Naive thymus-derived CD8-positive, alpha-beta T cell (primary cell): ENCODE measurements at regions not wholly inside any gene's neighbourhood (a gene's known extent, or its start where the extent isn't known, plus 50 kb on each side); places are given as distances from the start of the nearest gene placed in this dataset.
"Not testable (repeated sequence)": the region's sequence is repeated elsewhere in the genome, so short reads cannot be mapped to it uniquely, and the experiment has no call there.

Experiments
- ATAC-seq, 2 donors: fragments of 150-1000 bp; cut with Tn5 transposase in 1 of 2; sonication (Bioruptor Pico), chemical (Tn5 transposase) in 1 of 2; 1 replicate in 1 of 2; 2 replicates in 1 of 2; pipeline ENCODE4 v1.10.0; 2021; ENCODE audit warnings: mild to moderate bottlenecking in 2 of 2, moderate library complexity in 2 of 2
- POLR2A ChIA-PET: fragments of 350-600 bp; sonication (Branson Sonifier 250); formaldehyde crosslinking; loops from one replicate; lab custom pipeline; 2021; ENCODE audit warnings: antibody characterized with exemption; lab: Charles Lee
- DNase-seq, 10 donors: peaks; one replicate each; pipeline versions ENCODE4 v3.0.0 to v3.0.0-alpha.2; 2020 to 2022
- H3K27ac Mint-ChIP-seq, 10 donors: one replicate each; pipeline ENCODE4 v1.8.0; 2020 to 2022; ENCODE audit warnings: mild to moderate bottlenecking in 10 of 10, mixed read lengths in 10 of 10, moderate library complexity in 4 of 10, inconsistent platforms in 1 of 10
- H3K27me3 Mint-ChIP-seq, 5 donors: one replicate each; pipeline ENCODE4 v1.8.0; 2021 to 2022; ENCODE audit warnings: mixed read lengths in 5 of 5
- H3K36me3 Mint-ChIP-seq, 3 donors: one replicate each; pipeline ENCODE4 v1.8.0; 2020 to 2022; ENCODE audit warnings: mixed read lengths in 3 of 3, mild to moderate bottlenecking in 2 of 3, inconsistent platforms in 1 of 3
- H3K4me1 Mint-ChIP-seq, 4 donors: one replicate each; pipeline ENCODE4 v1.8.0; 2021 to 2022; ENCODE audit warnings: mixed read lengths in 4 of 4
- H3K4me3 Mint-ChIP-seq, 10 donors: one replicate each; pipeline ENCODE4 v1.8.0; 2020 to 2022; ENCODE audit warnings: mild to moderate bottlenecking in 10 of 10, mixed read lengths in 10 of 10, moderate library complexity in 6 of 10, inconsistent platforms in 1 of 10
- H3K9me3 Mint-ChIP-seq, 9 donors: one replicate each; pipeline ENCODE4 v1.8.0; 2020 to 2022; ENCODE audit warnings: mixed read lengths in 9 of 9, mild to moderate bottlenecking in 3 of 9, inconsistent platforms in 1 of 9, moderate library complexity in 1 of 9

DNA sequence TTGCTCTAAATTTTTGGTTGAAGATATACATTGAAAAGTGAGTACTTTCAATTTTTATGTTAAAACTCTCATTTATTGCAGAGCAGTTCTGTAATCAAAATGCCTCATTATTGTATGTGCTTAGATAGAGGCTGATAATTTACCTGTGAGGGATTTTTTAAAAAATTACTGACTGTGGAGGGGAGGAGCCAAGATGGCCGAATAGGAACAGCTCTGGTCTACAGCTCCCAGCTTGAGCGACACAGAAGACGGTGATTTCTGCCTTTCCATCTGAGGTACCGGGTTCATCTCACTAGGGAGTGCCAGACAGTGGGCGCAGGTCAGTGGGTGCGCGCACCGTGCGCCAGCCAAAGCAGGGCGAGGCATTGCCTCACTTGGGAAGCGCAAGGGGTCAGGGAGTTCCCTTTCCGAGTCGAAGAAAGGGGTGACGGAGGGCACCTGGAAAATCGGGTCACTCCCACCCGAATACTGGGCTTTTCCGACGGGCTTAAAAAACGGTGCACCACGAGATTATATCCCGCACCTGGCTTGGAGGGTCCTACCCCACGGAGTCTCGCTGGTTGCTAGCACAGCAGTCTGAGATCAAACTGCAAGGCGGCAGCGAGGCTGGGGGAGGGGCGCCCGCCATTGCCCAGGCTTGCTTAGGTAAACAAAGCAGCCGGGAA lies 89.4 kb downstream of the DDX11 start:
- H3K4me1 Mint-ChIP-seq, H3K27ac Mint-ChIP-seq, H3K9me3 Mint-ChIP-seq, H3K4me3 Mint-ChIP-seq, POLR2A ChIA-PET, H3K36me3 Mint-ChIP-seq, DNase-seq, ATAC-seq: not testable (repeated sequence)
- H3K27me3 Mint-ChIP-seq, result peaks cover 5 to 10% (median 8%) of the 10 kb centered on the region in 5 donors

DNA sequence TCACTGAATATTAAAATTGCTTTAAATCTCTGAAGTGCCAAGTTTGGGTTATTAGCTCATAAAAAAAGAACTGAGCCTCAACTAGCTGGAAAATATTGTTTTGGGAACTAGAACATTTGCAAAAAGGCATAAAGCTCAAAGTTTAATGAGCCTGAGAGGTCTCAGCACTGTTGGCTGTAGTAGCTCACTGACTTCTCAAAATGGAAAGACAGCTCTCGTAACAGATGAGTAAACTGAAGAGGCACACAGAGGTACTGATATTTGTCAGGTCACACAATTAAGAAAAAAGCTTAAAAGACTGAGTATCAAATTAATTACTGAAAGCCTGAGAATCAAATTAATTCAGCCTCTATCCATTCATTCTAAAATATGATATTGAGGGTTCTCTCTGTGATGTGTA lies 100.6 kb downstream of the DDX11 start:
- H3K27ac Mint-ChIP-seq, result not testable (repeated sequence)

DNA sequence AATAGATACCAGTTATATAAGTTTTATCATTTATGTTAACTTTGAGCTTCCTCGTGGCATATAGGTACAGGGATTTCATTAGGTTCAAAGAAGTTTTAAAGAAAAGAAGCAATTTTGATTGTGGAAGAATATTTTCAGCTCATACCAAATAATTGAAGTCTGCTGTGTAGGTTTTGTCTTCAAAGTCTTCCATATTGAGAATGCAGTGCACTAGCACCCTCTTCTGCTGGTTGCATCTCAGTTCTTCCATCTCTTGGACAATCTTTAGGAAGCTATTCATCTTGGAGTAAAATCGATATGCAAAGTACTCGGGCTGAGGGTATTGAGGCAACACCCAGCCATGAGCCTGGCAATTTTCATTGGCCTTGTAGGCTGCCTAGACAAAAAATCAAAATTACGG lies 103.9 kb downstream of the DDX11 start:
- POLR2A ChIA-PET, ATAC-seq, DNase-seq, H3K27ac Mint-ChIP-seq, H3K9me3 Mint-ChIP-seq, H3K36me3 Mint-ChIP-seq, H3K4me3 Mint-ChIP-seq, H3K27me3 Mint-ChIP-seq: not testable (repeated sequence)
- H3K4me1 Mint-ChIP-seq, result peaks cover 3 to 12% (median 8%) of the 10 kb centered on the region in 4 donors

More for the DNA sequence above, 100.6 kb downstream of the DDX11 start:
- H3K36me3 Mint-ChIP-seq, H3K27me3 Mint-ChIP-seq, H3K4me1 Mint-ChIP-seq, ATAC-seq, DNase-seq, H3K9me3 Mint-ChIP-seq, H3K4me3 Mint-ChIP-seq, POLR2A ChIA-PET: not testable (repeated sequence)

DNA sequence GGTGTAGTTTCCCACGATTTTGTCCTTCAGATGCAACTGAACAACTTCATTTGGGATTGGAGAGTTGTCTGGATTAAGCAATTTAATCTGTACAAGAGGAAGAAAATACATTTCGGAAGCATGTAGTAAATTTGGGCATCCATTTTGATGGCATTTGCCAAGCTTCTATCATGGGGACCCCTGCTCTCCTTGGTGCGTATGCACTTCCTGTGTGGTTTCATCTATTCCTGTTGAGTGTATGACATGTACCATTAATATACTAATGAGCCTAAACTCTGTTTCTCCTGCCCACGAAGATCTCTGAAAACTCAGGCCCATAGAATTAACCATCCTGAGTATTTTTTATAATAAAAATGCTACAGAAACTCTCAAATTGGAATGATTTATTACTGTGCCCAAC lies 105.2 kb downstream of the DDX11 start:
- DNase-seq (peak in 1 of 10 donors; percentile 16), ATAC-seq (peak in 1 of 2 donors; percentile 50)
- H3K27me3 Mint-ChIP-seq, H3K36me3 Mint-ChIP-seq, POLR2A ChIA-PET, H3K9me3 Mint-ChIP-seq: not testable (repeated sequence)
- peak overlapping the region in 1 of 10 donors; percentile 35 for H3K27ac Mint-ChIP-seq
- peaks cover 3 to 12% (median 8%) of the 10 kb centered on the region in 4 donors for H3K4me1 Mint-ChIP-seq
- H3K4me3 Mint-ChIP-seq, result peak overlapping the region in 1 of 10 donors; percentile 15

DNA sequence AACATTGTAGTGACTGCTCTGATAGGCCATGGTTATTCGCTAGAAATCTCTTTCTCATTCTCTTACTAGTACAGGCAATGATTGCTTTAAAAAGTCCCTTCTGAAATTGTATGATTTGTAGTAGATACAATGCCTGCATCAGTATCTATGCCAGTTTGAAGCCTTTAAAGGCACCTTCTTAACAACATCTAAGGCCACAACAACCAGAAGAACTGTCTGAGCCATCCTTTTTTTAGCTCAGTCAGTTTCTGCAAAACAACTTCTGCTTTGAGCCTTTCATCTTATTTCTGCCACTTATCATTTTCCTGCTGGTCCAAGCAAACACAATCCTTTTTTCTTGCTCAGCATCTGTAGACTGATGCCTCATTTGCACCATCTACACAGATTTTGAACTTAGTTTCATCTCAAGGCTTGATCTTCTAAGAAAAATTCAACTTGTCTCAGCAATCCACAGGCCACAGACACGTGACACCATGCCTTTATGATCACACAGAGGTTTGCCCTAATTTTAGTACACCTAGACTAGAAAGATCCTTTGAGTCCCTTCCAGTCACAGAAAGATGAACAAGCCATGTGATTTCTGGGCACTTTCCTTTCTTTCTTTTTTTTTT lies 106.1 kb downstream of the DDX11 start:
- H3K36me3 Mint-ChIP-seq, H3K27me3 Mint-ChIP-seq, POLR2A ChIA-PET, H3K9me3 Mint-ChIP-seq: not testable (repeated sequence)
- peaks cover 3 to 12% (median 8%) of the 10 kb centered on the region in 4 donors for H3K4me1 Mint-ChIP-seq
- peak overlapping the region in 3 of 10 donors; percentile 6 to 39 (median 20) for H3K4me3 Mint-ChIP-seq
- ATAC-seq (peak in 1 of 2 donors; percentile 52), DNase-seq (peak in 2 of 10 donors; percentile 1 to 39)
- H3K27ac Mint-ChIP-seq, result peak overlapping the region in 2 of 10 donors; percentile 48 to 90

DNA sequence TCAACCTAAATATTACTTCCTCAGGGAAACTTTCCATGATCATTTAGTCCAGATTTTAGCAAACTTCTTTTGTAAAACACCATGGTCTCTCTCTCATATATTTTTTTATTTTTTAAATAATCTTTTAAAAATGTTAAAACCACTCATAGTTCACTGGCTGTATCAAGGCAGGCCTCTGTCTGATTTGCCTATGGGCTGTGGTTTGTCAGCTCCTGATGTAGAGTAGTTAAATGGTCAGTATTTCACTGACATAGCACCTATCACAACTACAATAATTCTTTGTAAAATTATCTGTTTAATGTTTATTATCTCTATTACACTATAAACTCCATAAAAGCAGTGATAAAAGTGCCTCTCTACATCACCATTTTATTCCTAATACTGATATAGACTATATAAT lies 108.9 kb downstream of the DDX11 start:
- H3K9me3 Mint-ChIP-seq, H3K27me3 Mint-ChIP-seq, ATAC-seq, H3K36me3 Mint-ChIP-seq, H3K4me3 Mint-ChIP-seq, POLR2A ChIA-PET, DNase-seq, H3K27ac Mint-ChIP-seq: not testable (repeated sequence)
- peaks cover 3 to 12% (median 8%) of the 10 kb centered on the region in 4 donors for H3K4me1 Mint-ChIP-seq

DNA sequence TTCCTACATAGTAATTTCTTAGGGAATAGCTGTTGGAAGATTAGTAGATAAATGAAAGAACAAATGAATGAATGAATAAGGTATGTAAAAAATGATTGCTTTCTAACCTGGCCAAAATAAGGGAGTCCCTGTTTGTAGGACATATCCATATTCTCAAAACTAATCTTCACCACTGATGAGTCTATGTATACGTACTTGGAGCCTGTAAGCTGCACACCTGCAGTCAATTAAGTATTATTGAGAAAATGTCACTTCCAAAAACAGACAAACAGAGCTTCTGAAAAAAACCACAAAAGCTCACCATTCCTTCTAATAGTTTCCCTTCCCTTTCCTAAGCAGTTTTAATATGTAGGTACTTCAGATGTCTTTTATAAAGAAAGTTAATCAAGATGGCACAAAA lies 109.4 kb downstream of the DDX11 start:
- H3K9me3 Mint-ChIP-seq, POLR2A ChIA-PET, H3K27me3 Mint-ChIP-seq, H3K36me3 Mint-ChIP-seq, ATAC-seq, H3K27ac Mint-ChIP-seq, DNase-seq, H3K4me3 Mint-ChIP-seq: not testable (repeated sequence)
- peaks cover 3 to 12% (median 8%) of the 10 kb centered on the region in 4 donors for H3K4me1 Mint-ChIP-seq

DNA sequence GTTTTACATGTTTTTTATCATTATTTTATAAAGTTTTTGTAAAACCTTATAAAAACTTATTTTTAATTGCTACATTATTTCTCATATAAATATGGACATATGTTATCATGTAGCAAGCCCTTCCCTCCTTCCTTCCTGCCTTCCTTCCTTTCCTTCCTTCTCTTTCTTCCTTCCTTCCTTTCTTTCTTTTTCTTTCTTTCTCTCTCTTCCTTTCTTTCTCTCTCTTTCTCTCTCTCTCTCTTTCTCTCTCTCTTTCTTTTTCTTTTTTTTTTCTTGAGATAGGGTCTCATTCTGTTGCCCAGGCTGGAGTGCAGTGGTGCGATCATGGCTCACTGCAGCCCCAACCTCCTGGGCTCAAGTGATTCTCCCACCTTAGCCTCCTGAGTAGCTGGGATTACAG lies 110.2 kb downstream of the DDX11 start:
- peaks cover 3 to 12% (median 7%) of the 10 kb centered on the region in 4 donors for H3K4me1 Mint-ChIP-seq
- H3K27me3 Mint-ChIP-seq, H3K9me3 Mint-ChIP-seq, POLR2A ChIA-PET, H3K36me3 Mint-ChIP-seq, ATAC-seq, H3K4me3 Mint-ChIP-seq, DNase-seq: not testable (repeated sequence)
- peak overlapping the region in 2 of 10 donors; percentile 81 to 94 for H3K27ac Mint-ChIP-seq

DNA sequence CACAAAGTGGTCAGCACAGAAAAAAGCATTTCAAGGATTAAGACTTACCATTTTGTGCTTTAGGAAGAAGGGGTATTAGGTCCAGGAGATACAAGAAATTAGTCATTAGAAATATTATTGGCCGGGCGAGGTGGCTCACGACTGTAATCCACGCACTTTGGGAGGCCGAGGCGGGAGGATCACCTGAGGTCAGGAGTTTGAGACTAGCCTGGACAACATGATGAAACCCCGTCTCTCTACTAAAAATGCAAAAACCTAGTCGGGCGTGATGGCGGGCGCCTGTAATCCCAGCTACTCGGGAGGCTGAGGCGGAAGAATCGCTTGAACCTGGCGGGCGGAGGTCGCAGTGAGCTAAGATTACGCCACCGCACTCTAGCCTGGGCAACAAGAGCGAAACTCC lies 111.0 kb downstream of the DDX11 start:
- ATAC-seq, H3K4me3 Mint-ChIP-seq, H3K9me3 Mint-ChIP-seq, H3K36me3 Mint-ChIP-seq, DNase-seq, POLR2A ChIA-PET, H3K27me3 Mint-ChIP-seq, H3K27ac Mint-ChIP-seq, H3K4me1 Mint-ChIP-seq: not testable (repeated sequence)

DNA sequence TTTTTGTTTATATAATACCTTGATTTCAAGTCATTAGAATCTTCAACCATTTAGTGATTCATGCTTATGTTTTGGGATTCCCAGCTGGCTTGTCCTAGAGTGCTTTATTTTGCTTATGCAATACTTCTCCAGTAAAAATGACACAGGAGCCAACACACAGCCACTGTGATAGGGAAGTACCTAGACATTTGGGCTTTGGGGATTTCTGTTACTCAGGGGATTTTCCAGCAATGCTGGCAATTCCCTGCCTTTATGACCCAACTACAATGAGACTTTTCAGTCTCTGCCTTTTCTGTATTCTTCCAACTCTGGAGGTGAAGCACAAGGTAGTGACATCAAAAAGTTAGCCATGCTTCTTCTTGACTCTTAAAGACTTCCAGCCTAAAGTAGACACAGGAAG lies 119.0 kb downstream of the DDX11 start:
- DNase-seq, H3K9me3 Mint-ChIP-seq, H3K4me3 Mint-ChIP-seq, ATAC-seq, H3K27me3 Mint-ChIP-seq, POLR2A ChIA-PET, H3K27ac Mint-ChIP-seq, H3K36me3 Mint-ChIP-seq, H3K4me1 Mint-ChIP-seq: not testable (repeated sequence)

DNA sequence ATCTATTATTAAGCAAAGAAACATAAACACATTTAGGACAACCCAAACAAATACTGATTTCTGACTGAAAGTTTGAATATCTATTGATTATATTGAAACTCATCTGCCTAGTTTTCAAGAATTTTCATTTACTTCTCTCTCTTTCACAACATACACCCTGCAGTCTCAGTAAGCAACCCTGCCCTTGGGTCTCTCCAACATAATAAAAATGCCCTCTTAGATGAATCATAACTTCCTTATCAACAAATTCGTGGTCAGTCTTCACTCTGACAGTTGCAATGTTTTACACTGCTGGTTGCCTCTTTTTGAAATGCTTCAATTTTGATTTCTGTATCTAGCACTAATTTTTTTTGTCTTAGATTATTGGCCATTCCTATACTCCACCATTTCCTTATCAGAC lies 122.0 kb downstream of the DDX11 start:
- H3K4me1 Mint-ChIP-seq, H3K27ac Mint-ChIP-seq, H3K9me3 Mint-ChIP-seq, POLR2A ChIA-PET, H3K4me3 Mint-ChIP-seq, DNase-seq, H3K36me3 Mint-ChIP-seq, H3K27me3 Mint-ChIP-seq, ATAC-seq: not testable (repeated sequence)

DNA sequence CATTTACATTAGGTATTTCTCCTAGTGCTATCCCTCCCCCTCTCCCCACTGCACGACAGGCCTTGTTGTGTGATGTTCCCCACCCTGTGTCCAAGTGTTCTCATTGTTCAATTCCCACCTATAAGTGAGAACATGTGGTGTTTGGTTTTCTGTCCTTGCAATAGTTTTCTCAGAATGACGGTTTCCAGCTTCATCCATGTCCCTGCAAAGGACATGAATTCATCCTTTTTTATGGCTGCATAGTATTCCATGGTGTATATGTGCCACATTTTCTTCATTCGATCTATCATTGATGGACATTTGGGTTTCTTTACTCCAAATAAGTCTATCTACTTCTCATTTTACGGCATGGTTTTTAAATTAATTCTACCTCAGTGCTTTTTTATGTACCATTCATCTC lies 125.8 kb downstream of the DDX11 start:
- H3K36me3 Mint-ChIP-seq, H3K27ac Mint-ChIP-seq, H3K4me3 Mint-ChIP-seq, ATAC-seq, H3K9me3 Mint-ChIP-seq, DNase-seq, POLR2A ChIA-PET, H3K4me1 Mint-ChIP-seq: not testable (repeated sequence)
- peaks cover 0 to 14% (median 8%) of the 10 kb centered on the region in 5 donors for H3K27me3 Mint-ChIP-seq

DNA sequence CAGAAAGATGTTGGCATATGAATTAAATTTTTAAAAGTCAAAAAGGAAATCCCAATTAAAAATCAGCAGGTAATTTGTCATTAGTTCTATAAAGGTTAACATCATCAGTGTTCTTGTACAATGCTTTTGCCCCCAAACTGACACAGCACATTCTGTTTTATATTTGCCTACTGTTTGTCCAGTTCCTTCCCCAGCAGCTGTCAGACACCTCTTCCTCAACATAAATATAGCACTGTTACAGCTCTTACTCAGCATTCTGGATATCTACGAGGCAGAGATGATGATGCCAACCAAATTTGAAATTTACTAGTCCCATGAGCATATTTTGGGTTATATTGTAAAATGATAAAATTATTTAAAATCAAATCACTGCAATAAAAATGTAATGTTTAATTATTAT lies 124.6 kb downstream of the SINHCAF start:
- POLR2A ChIA-PET, result no interaction called here
- Mint-ChIP-seq H3K4me3 (no peak overlapping the region), H3K27ac (no peak overlapping the region), H3K36me3 (no peaks in the 10 kb centered on the region), H3K27me3 (peaks cover 0 to 18% (median 8%) of the 10 kb centered on the region in 5 donors), H3K4me1 (peaks cover 5 to 15% (median 8%) of the 10 kb centered on the region in 4 donors), H3K9me3 (no peaks in the 10 kb centered on the region)
- DNase-seq (no peak), ATAC-seq (no peak)
